HS-5 (cell line): ENCODE measurements at regions not wholly inside any gene's neighbourhood (a gene's known extent, or its start where the extent isn't known, plus 50 kb on each side); places are given as distances from the start of the nearest gene placed in this dataset.

Experiments used
- DNase-seq: peaks from one replicate; pipeline ENCODE4 v3.0.0-alpha.2; 2012; ENCODE audit warnings: low read depth

DNA sequence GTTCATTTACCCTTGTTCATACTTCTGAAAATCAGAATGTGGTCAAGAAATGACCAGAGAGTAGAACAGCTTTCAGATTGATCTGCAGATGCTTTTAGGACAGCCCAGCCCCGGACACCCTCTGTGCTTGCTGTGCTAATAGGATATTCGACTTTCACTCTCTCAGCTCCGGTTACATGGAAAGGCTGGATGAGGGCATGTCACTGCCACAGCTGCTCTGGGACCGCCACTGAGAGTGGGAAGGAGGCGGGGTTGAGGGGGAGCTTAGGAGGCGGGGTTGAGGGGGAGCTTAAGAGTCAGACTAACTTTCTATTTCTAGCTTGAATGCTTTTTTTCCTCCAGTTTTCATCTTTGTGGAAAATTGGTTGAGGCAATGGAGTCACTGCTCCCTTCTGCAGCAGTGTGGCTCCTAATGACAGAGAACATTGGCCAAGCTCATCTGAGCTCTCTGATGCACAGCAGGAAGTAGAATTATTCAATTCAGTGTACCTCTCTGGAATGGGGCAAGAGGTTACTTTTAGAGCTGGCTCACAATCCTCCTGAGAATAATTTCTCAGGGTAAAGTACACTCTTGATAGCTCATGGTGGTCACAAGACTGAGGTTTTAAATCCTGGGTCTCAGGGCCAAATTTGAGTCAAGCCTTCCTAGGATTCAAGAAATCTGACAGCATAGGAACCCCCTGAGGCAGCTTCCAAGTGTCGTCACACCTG, 74.6 kb upstream of the NPAS1 start:
- no peak for DNase-seq

DNA sequence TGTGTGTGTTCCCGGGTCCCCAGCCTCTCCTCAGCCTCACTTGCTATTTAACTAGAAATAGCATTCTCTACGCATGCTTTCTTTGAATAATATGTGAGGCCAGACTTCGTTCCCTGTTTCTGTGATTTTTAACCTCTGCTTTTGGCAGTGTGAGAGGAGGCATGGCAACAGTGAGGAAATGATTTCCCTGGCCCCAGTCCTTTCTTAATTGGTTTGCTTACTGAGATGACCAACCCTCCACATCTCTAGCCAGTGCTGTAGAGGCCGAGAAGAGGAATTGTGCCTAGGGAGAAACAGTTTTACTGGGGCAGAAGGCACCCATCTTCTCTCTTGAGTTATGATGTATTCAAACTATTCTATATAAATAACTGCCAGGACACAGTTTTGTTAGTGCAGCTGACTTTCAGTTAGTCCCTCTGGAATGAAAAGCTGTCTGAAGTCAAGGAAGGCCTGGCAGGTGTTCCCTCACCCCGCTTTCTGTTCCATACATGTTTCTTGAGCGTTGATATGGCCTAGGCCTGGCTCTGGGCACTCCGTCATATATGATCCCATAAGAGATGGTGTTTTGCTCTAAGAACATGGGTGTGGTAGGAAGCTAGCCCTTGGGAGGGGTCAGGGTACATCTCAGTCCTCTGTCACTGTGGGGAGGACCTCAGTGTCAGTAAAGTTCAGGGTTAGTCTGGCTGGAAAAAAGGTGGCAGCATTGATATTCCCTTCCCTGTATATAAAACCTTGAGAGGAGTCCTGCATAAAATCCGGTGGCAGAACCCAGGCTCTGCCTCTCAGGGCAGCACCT, 73.7 kb upstream of the NPAS1 start:
- no peak for DNase-seq

DNA sequence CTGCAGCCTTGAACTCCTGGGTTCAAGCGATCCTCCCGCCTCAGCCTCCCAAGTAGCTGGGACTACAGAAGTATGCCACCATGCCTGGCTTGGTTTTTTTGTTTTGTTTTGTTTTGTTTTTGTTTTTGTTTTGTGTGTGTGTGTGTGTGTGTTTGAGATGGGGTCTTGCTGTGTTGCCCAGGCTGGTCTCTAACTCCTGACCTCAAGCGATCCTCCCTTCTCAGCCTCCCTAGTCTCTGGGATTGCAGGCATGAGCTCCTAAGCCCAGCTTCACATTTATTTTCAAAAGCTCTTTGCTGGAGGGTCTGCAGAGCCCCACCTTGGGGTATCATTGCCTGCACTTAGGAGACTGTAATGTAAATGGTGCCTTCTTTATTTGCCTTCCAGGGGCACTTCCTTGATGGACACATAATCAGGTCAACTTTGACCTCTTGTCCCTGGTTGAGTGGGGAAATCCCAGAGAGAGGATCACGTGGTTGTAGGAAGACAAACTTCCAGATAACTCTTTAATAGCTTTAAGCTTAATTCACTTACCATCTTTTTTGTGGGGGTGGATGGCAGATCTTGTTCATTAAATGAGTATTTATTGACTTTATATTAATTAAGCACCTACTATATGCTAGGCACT, 72.9 kb upstream of the NPAS1 start:
- DNase-seq, result no peak

DNA sequence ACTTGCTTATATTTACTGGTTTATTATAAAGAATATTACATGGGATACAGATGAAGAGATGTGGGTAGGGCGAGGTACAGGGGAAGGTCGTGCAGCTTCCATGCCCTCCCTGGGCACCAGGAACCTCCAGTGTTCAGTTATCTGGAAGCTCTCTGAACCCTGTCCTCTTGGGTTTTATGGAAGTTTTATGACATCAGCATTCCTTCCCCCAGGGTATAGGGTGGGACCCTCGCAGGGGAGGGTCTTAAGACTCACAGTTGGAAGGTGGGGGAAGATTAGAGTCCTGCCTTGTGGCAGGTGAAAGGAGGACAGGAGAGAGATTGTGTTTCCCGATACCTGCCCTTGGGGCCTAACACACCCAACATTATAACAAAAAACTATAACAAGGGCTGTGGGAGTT, 71.8 kb upstream of the NPAS1 start:
- no peak for DNase-seq

DNA sequence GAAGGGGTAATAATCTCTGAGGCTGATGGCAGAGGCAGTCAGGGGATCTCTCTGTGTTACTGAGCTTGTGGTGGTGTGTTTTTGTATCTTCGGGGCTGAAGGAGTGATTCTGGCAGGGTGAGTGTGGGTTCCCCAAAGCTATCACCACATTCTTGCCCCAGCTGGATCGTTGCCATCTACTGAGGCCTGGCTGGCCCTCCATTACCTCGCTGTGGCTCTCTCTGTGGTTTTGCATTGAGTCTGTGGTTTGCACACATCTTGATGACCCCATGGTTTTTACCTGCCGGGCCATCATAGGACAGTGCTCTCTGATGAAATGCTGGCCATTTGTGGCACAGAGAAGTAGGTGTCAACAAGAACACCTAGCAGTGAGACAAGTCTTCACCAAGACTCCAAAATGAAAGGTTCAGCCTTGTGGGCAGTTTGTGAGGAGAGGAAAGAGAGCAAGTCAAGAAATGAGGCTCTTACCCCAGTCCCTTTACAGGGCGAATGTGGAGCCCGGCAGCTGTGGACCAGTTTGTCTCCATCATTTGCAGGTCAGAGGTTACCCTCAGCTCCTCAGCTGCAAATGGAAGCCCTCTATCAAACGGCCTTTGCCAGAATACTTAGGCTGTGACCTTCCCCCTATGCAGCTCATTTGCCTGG, 69.0 kb upstream of the NPAS1 start:
- no peak for DNase-seq

DNA sequence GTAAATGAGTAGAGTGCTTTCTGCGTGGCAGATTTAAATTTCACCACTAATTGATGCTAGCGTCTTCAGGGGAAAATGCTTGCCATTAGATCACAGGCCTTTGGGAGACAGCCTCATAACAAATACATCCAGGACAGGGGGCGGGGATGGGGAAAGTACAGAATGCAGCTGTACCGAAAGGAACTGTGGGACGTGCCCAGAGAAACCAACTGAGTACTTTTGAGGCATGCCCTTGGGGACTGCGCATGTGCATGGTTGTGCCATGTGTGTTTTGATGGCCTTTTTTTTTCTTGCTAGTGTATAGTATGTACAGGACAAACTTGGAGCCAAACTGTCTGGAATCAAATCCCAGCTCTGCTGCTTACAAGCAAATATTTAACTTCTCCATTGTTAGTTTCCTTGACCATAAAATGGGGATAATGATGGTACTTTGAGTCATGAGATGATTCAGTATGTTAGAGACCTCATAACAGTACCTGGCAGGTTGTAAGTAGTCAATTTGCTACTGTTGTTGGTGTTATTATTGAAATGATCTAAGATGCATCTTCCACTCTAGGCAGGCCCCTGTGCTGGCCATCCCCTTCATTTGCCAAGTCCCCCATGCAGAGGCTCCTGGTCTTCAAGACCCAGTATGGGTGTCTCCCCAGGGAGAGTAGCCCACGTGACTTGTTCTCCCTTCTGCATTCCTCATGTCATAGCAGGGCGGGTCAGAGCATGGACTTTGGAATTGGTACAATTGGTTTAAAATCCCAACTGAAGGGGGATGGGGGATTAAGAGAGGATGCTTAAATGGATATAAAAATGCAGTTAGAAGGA, 68.3 kb upstream of the NPAS1 start:
- peak; percentile 55 for DNase-seq

DNA sequence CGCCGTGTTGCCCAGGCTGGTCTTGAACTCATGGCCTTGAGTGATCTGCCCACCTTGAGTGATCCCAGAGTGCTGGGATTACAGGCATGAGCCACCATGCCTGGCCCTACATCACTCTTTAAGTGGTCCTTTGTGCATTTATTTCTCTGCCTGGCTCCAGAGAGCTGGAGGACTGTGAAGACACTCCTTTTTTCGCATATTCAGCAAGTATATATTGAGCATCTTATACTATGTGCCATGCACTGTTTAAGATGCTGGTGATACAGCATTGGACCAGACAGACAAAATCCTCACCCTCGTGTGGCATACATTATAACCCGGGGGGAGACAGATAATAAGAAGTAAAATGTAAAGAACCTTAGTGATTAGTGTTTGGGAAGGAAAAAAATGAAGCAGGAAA, 66.8 kb upstream of the NPAS1 start:
- no peak for DNase-seq

DNA sequence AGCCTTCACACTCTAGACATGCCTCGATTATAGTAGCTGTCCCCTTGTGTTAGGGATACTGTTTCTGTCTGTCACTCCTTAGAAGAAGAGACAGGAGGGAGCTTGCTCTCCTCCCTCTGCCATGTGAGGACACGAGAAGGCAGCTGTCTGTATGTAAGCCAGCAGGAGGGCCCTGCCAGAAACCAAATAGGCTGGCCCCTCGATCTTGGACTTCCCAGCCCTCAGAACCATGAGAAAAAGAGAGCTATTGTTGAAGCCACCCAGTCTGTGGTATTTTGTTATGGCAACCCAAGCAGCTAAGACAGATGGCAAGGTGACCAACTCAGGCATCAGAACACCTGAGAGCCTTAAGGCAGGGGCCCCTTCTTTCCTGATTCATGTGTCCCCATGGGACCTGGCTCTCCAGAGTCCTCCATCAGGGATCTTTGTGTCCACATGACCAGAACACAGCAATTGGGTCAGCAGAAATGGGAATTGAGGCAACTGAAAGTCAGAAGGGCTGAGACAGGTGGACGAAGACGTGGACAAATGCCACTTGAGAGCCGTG, 65.6 kb upstream of the NPAS1 start:
- DNase-seq, result no peak

DNA sequence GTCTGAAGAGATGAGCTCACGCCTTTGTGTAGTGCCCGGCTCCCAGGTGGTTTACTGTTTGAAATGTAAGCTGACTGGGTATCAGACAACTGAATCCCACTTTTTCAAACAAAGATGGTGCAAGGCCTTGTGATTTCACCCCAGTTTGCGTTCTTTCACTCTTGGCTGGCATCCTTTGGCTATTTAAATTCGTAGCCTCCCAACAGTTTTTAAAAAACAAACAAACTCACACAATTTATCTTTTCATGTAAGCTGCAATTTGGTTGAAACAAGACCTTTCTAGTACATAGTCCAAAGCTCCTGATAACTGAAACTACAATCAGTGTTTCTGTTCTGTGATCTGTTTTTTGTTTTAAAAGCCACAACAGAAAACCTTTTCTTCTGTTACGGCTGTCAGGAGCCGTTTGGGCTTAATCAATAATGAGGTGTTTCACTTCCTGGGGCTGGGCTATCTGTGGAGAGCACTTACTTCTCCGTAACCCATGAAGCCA, 65.1 kb upstream of the NPAS1 start:
- no peak for DNase-seq

DNA sequence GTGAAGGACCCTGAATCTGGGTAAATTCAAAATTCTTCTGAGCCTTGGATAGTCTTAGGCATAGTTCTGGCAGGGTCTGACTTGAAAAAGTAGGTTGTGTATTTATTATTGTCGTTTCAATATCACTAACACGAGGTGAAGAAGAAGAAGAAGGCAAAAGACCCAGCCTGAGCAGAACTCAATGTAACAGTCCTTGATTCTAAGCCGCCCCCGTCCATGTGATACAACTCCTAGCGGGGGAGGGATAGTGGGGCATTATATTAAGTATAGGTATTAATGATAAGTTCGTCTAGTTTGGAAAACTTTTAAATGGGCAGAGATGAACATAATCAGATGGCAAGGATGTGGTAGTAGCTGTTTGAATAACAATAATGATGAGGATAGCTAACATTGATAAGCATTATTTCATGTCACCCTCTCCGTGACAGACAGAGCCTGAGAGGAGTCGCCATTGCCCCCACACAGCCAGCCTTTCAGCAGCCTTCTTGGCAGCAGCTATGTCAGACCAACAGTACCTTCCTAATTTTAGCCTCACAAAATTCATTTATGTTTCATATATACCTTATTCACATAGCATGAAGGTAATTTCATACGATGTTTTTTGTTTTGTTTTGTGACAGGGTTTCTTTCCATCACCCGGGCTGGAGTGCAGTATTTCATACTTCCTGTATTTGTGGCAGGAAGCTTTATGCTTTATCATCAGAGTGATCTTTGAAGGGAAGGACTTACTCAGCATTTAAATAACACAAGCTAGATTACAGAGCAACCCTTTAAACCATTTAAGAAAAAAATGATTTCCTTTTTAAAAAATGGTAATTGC, 64.4 kb upstream of the NPAS1 start:
- no peak for DNase-seq

DNA sequence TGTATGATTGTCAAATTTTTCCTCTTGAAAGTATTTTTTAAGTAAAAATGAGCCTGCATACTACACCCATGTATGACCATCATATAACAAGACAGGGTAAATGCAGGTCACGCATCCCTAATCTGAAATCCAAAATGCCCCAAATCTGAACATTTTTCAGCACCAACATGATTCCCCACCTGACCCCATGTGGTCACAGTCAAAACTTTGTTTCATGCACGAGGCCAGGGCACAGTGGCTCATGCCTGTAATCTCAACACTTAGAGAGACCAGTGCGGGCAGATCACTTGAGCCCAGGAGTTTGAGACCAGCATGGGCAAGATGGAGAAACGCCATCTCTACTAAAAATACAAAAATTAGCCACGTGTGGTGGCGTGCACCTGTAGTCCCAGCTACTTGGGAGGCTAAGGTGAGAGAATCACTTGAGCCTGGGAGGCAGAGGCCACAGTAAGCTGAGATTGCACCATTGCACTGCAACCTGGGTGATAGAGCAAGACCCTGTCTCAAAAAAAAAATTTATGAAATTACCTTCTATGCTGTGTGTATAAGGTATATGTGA, 63.7 kb upstream of the NPAS1 start:
- DNase-seq, result no peak

DNA sequence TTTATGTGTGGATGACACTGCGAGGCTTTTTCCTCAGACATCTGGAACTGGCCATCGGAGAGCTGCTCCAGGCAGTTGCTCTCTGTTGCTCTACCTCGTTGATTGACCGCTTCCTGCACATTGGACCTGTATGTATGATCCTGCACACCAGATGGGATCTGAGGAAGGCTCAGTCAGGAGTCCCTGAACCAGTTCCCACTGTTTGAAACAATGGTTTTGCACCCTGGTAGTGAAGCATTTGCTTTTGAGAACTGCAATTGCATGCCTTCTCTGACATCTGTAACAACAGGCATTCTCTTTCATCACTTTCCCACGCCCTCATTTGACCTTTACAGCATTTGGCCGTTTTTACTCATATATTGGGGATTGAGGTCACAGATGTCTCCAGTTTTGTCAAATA, 61.1 kb upstream of the NPAS1 start:
- DNase-seq, result peak; percentile 56

DNA sequence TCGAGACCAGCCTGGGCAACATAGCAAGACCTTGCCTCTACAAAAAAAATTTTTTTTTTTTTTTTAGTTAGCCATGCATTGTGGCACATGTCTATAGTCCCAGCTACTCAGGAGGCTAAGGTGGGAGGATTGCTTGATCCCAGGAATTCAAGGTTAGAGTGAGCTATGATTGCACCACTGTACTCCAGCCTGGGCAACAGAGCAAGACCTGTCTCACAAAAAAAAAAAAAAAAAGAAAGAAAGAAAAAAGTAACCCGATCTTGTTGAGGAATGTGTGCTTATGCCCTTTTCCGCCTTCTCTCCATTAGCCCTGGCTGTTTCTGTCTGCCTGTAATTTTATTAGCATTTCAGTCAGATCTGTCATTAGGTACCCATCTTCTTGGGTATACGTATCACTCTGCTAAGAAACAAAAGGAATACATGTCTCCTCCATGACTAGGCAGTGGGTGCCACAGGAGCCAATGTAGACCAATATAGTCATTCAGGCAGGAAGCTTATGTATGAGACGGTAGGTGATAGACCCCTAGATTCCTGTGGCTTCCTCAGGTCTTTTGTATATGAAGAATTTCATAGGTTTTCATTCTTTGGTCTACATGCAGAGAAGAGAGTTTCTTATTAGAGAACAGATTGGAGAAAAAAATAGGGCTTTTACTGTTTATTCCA, 59.6 kb upstream of the NPAS1 start:
- DNase-seq, result no peak

DNA sequence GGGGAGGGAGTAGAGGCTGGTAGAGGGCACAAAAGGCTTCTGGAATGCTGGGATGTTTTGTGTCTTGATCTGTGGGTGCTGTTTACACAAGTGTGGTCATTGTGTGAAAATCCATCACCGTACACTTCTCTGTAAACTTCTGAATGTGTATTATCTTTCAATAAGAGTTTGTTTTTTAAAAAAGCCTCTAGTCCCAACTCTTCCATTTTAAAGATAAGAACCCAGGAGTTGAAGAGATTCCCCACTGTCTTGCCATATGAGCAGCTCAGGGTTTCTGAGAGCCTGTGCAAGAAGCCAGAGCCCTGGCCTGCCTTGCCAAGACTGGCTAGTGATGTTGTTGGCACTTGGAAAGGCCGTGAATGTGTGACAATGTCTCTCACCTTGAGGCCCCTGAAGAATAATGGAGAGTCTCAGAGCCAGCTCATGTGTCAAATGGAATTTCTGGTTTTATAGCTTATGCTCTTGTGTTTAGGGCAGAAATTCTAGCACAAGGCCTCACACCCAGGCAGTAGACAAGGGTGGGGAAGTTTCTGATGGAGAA, 57.5 kb upstream of the NPAS1 start:
- no peak for DNase-seq

DNA sequence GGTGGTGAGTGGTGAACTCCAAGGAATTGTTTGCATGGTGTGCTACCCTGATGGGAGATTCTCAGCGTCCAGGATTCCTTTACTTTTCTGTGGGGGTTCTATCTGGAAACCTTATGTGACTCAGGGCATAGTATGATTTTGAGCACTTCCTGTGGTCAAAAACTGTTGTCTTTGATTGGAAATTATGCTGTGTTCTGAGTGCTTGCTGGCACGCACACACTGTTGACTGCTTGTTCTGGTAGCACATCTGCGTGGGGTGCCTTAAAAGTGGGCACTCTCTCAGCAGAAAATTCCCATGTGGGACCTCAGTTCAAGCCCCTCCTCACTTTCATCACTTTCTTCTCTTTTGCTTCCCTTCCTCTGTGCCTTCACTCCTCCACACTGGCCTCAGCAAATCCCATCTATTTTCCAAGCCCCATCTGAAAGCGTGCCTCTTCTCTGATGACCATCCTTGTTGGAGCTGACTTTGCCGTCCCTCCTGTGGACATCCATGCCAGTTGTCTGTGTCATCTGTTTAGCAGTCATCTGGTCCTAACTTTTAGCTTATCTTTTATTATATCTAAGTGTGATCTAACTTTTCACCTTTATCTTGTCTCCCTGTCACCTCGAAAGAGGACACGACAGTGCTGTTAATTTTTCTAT, 56.4 kb upstream of the NPAS1 start:
- DNase-seq, result peak; percentile 96

DNA sequence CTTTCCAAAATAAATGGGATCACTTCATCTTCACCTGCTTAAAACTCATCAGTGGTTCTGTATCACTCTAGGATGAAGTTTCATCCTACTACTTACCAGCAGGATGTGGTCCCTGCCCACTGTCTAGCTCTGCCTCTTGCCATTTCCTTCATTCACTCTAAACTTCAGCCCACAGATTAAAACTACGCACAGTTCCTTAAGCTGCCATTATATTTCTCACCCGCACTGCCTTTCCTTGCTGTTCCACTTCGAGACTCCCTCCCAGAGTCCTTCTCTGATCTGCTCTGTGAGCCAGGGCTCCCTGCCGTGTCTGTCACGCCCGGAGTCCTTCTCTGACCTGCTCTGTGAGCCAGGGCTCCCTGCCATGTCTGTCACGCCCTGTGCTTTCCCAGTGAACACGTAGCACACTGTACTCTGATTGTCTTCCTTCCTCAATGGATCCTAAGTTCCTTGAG, 52.0 kb upstream of the NPAS1 start:
- DNase-seq, result no peak
